SK-N-SH treated with all-trans-retinoic acid at 6 μM for 48 hours (cell line): ENCODE measurements at regions not wholly inside any gene's neighbourhood (a gene's known extent, or its start where the extent isn't known, plus 50 kb on each side); places are given as distances from the start of the nearest gene placed in this dataset.

Experiments used
- PATZ1 ChIP-seq: fragments of 250-450 bp; sonication (Bioruptor Pico); IDR thresholded peaks from 2 replicates; pipeline ENCODE4 v1.8.0; 2020; ENCODE audit warnings: mild to moderate bottlenecking, moderate library complexity, borderline replicate concordance
- ZFP3 ChIP-seq: fragments of 250-450 bp; sonication (Bioruptor Pico); IDR thresholded peaks from 2 replicates; pipeline ENCODE4 v1.5.0; 2020; ENCODE audit warnings: mild to moderate bottlenecking, moderate library complexity

DNA sequence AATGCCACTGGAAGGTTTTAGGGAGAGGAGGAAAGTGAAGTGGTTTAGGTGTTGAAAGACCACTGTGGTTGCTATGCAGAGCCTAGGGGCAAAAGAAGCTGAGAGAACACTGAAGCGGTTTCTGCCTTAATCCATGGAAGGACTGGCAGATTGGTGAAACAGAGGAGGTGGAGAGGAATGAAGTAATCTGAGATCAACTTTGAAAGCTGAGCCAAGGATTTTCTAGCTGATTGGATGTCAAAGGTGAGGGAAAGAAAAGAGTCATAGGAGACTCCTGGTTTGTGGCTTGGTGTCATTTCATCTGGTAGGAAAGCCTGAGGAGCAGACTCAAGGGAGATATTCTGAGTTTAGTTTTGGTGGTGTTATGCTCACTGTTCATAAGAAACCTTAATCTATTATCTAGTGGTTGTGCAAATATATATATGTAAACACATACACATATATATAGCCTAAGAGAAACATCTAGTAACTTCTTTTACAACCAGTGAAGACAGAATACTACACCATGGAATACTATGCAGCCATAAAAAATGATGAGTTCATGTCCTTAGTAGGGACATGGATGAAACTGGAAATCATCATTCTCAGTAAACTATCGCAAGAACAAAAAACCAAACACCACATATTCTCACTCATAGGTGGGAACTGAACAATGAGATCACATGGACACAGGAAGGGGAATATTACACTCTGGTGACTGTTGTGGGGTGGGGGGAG, 134.1 kb upstream of the CREB1 start:
- no peak for TF ChIP-seq PATZ1 (CRISPR knock-in tag)
- TF ChIP-seq ZFP3: no peak
